NB4 (cell line): ENCODE measurements at regions not wholly inside any gene's neighbourhood (a gene's known extent, or its start where the extent isn't known, plus 50 kb on each side); places are given as distances from the start of the nearest gene placed in this dataset.

ENCODE experiments used
- MYC ChIP-seq: IDR thresholded peaks from 2 replicates; pipeline ENCODE4 v1.6.1; 2011; ENCODE audit warnings: low read depth, low read length
- POLR2A ChIP-seq: IDR thresholded peaks from 2 replicates; pipeline ENCODE4 v1.6.1; 2011; ENCODE audit warnings: mild to moderate bottlenecking; ENCODE audit not compliant: insufficient read length; ENCODE audit errors: extremely low read depth
- TF ChIP-seq, protein P1 (sequence below): IDR thresholded peaks from one replicate; pipeline ENCODE4 v1.5.1; 2012; ENCODE audit warnings: low read depth, low read length
- TF ChIP-seq, protein P2 (sequence below): IDR thresholded peaks from 2 replicates; pipeline ENCODE4 v1.6.1; 2011; ENCODE audit warnings: low read depth, low read length

DNA sequence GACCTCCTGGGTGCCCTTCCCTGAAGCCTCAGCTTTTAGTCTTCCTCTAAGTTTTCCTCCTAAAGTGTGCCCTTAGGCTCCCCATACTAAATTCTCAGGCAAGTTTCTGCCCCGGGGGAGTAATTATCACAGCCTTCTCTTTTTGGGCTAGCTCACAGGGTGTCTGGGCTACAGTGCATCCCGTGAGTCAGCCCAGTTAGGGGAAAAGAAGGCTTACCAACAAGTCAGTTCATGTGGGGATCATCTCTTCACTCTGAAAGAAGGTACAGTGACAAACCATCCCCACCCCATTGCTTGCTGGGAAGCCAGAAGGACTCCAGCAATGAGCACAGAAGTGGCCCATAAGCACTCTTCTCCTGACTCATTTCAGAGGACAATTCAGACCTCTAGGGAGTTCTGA is 134.7 kb upstream of the FAM9C start:
- TF ChIP-seq, protein P1, sequence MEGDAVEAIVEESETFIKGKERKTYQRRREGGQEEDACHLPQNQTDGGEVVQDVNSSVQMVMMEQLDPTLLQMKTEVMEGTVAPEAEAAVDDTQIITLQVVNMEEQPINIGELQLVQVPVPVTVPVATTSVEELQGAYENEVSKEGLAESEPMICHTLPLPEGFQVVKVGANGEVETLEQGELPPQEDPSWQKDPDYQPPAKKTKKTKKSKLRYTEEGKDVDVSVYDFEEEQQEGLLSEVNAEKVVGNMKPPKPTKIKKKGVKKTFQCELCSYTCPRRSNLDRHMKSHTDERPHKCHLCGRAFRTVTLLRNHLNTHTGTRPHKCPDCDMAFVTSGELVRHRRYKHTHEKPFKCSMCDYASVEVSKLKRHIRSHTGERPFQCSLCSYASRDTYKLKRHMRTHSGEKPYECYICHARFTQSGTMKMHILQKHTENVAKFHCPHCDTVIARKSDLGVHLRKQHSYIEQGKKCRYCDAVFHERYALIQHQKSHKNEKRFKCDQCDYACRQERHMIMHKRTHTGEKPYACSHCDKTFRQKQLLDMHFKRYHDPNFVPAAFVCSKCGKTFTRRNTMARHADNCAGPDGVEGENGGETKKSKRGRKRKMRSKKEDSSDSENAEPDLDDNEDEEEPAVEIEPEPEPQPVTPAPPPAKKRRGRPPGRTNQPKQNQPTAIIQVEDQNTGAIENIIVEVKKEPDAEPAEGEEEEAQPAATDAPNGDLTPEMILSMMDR, result no peak
- TF ChIP-seq, protein P2, sequence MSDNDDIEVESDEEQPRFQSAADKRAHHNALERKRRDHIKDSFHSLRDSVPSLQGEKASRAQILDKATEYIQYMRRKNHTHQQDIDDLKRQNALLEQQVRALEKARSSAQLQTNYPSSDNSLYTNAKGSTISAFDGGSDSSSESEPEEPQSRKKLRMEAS, result no peak
- no peak for TF ChIP-seq MYC
- no peak for TF ChIP-seq POLR2A
